HG03097 (cell line): ENCODE measurements at regions not wholly inside any gene's neighbourhood (a gene's known extent, or its start where the extent isn't known, plus 50 kb on each side); places are given as distances from the start of the nearest gene placed in this dataset.
"Not testable (repeated sequence)": the region's sequence is repeated elsewhere in the genome, so short reads cannot be mapped to it uniquely, and the experiment has no call there.

Source experiments
- ATAC-seq: cut with Tn5 transposase; IDR thresholded peaks from one replicate; pipeline ENCODE4 v1.9.1; 2021; ENCODE audit not compliant: unreplicated experiment, low FRiP score

- ATAC-seq, result no peak
Observed at GRCh38 chr6:8904754-8905153, 469.4 kb upstream of the SLC35B3 start.

DNA sequence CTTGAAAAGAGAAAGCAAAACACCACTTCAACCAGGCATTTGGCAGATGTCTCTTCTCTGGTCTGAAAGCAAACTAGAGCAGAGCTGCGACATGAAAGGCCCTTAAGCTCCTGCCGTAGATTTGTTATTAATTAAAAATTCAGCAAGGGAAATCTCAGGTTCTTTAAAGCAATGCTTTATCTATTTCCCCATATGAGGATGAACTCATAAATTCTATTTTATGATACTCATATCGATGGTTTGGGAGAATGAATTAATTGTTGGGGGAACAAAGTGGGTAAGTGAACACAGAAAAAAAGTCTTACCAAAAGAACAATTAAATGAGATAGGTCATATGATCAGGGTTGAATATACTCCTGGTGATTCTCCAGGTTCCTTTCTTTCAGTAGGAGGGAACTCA is 464.7 kb upstream of the SLC35B3 start:
- ATAC-seq, result no peak

GRCh38 chr6:8889514-8889913 is 454.2 kb upstream of the SLC35B3 start:
- ATAC-seq, result no peak

- ATAC-seq, result no peak
Observed at GRCh38 chr6:8888468-8888867, 453.1 kb upstream of the SLC35B3 start.

- no peak for ATAC-seq
Observed at GRCh38 chr6:8881663-8882062, 446.3 kb upstream of the SLC35B3 start.

GRCh38 chr6:8879334-8879733 is 444.0 kb upstream of the SLC35B3 start:
- no peak for ATAC-seq

GRCh38 chr6:8875986-8876385 is 440.6 kb upstream of the SLC35B3 start:
- ATAC-seq, result no peak

GRCh38 chr6:8872589-8872988 is 437.2 kb upstream of the SLC35B3 start:
- ATAC-seq, result no peak

DNA sequence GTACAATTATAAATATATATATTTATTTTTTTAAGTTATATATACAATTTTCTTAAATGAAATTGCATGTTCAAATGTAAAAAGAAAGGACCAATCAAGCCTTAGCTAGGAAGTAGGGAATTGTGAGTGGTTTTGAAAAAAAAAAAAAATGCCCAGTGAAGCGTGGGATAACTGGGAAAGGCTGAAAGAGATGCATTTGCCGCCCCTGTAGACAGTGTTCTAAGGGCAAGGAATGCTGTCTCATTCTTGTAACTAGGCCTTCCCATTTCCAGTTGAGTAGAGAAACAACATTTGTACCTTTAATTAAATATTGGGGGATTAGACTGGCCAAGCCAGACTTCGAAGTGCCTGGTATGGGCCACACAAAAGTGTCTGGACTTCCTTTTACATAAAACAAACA is 430.1 kb upstream of the SLC35B3 start:
- no peak for ATAC-seq

DNA sequence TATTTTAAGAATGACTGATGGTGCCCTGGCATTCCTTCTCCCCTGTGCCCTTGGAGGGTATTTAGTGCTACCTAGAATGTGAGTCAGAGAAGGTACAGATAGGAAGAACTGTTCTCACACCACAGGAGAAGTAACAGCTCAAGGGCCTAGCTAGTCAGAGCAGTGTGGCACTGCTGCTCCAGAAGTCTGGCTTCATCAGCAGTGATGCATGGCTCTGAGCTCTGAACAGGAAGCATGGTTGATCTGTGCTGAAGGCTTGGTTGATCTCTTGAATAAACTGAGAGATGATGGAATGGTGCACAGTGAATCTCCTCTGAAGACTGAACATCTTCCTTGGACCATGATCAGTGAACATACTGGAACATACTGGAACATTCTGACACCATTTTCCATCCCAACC is 425.3 kb upstream of the SLC35B3 start:
- no peak for ATAC-seq

- ATAC-seq, result no peak
Observed at GRCh38 chr6:8859501-8859900, 424.2 kb upstream of the SLC35B3 start.

DNA sequence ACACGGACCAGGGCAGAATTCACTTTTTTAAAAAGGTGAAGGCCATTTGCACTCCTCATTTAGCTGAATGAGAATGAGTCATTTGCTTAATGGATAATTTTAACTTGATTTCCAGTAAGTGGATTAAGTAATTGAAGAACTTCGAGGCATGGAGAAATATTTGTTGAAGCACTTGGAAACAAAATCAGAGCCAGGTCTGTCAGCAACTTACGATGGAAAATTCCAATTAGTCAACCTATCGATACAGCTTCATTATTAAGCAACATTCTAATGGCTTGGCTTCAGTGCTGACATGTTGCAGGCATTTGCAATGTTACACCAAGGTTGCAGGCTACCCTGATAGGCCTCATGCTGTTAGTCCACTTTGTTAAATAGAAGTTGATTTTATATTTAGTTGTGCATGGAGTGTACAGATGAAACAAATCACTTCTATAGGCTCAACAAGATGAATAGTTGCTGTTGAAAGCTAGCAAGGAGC is 423.5 kb upstream of the SLC35B3 start:
- ATAC-seq, result no peak

GRCh38 chr6:8857160-8857559 is 421.8 kb upstream of the SLC35B3 start:
- ATAC-seq, result no peak

DNA sequence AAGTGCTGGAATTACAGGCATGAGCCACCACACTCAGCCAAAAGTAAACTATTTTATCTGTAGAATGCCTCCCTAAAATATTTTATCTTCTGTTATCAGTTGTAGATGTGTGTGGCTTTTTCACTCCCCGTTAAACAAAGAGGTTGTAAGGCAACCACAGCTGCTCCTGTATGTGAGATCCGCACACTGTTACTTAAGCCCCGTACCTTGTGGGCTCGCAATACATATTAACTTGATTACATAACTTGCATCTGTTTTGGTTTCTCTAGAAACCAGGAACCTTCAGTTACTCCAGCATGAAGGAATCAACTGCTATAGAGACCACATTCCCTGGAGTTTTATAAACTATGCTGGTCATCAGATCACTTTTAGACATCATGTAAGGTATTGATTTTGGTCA is 420.1 kb upstream of the SLC35B3 start:
- ATAC-seq, result no peak

- no peak for ATAC-seq
Observed at GRCh38 chr6:8852332-8852731, 417.0 kb upstream of the SLC35B3 start.

- ATAC-seq, result not testable (repeated sequence)
Observed at GRCh38 chr6:8846680-8847079, 411.3 kb upstream of the SLC35B3 start.

DNA sequence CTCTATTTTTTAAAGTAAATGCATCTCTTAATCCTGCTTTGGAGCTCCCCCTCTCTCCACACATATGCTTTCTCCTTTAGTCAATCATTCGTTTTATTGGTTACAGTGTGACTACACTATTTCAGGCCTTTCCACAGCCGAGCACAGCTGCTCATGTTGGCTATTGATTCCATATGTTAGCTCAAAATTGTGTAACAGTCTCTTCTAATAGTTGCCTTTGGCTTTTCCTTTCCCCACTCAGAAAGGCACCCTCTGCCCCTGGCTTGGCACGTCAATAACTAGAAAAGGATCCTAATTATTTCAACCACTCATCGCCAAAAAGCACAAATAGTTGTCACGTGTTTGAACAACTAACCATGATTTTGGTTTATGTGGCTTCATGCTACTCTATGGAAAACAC is 410.3 kb upstream of the SLC35B3 start:
- ATAC-seq, result no peak

GRCh38 chr6:8844968-8845367 is 409.6 kb upstream of the SLC35B3 start:
- ATAC-seq, result no peak

DNA sequence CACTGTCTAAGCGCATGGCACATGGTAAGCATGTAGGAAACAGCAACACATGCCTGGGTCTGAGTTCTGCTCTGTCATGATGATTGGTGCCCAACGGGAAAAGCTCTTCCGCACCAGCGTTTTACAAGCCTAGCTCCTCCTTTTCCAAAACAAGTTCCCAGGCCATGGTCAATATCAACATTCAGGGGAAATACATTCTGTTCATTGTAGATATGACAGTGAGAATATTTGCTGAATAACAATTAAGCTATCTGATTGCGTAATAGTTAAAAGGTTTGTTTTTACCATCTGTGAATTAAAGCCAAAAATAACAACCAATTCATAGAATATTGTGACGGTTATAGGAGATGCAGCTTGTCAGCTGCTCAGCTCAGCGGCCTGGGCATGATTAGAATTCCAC is 404.3 kb upstream of the SLC35B3 start:
- no peak for ATAC-seq

GRCh38 chr6:8837343-8837742 is 402.0 kb upstream of the SLC35B3 start:
- ATAC-seq, result no peak

GRCh38 chr6:8832695-8833094 is 397.4 kb upstream of the SLC35B3 start:
- not testable (repeated sequence) for ATAC-seq

DNA sequence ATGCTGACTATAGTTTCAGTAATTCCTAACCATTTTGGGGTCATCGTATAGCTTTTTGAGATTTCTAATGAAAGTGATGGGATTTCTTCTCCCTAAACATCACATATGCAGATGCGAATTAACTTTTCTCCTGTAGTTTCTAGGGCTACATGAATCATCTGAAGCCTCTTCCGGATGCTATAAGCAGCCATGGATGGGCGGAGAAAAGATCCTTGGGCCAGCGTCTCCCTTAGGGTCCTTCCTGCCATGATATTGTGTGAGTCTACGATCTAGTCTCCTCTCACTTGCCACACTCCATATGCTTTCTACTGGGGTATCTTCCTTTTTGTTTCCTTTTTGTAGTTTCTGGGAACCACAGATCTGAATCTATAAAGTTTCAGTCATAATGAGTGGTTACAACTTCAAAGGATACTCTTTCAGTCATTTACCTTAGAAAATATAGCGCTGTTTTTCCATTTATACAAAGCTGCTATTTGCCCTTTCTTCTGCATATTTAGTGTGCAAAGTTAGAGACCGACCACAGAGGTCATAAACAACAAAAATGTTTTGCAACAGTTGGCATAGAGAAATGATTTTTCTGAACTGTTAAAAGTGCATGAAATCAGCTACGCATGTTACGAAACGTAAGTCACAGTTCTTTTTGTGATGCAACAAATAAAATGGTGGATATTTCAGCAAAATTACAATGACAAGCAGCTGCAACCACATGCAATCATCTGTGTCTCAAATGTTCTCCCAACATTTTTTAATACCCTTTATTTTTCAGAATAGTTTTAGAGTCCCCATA is 396.2 kb upstream of the SLC35B3 start:
- no peak for ATAC-seq

DNA sequence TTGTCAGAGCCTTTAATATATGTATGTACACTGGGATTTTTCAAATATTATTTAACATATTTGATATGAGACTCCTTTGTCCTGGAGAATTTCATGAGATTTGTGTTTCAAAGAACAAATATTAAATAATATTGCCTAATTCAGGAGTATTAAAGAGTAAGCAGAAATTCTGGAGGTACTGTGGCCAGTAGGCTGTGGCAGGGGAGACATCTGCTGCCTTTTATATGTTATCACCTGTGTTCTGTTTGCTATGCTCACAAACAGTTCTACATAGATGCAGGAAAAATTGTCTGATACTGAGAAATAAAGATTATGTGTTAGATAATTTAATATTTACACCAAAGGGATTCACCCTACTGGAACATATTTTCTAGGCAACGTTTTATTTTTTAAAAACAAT is 395.4 kb upstream of the SLC35B3 start:
- ATAC-seq, result no peak
